GM20000 (cell line): ENCODE measurements at regions not wholly inside any gene's neighbourhood (a gene's known extent, or its start where the extent isn't known, plus 50 kb on each side); places are given as distances from the start of the nearest gene placed in this dataset.

Experiments
- DNase-seq: peaks from one replicate; pipeline ENCODE4 v3.0.0; 2012; ENCODE audit warnings: low spot score
- CTCF ChIP-seq: IDR thresholded peaks from 2 replicates; pipeline ENCODE4 v1.5.1; 2012; ENCODE audit warnings: mild to moderate bottlenecking, control low read depth; ENCODE audit errors: extremely low read depth, missing control alignments

GRCh38 chr7:1311406-1312135, 78.9 kb downstream of the UNCX start:
- DNase-seq: no peak
- no peak for TF ChIP-seq CTCF

GRCh38 chr7:1312136-1313070, 79.7 kb downstream of the UNCX start:
- no peak for DNase-seq
- no peak for TF ChIP-seq CTCF

GRCh38 chr7:1313613-1314012, 80.9 kb downstream of the UNCX start:
- TF ChIP-seq CTCF: no peak
- DNase-seq: no peak

GRCh38 chr7:1314021-1314907, 81.6 kb downstream of the UNCX start:
- TF ChIP-seq CTCF: no peak
- DNase-seq: no peak

- no peak for DNase-seq
- no peak for TF ChIP-seq CTCF
Observed at GRCh38 chr7:1314908-1315450, 82.3 kb downstream of the UNCX start.

- no peak for TF ChIP-seq CTCF
- DNase-seq: no peak
Observed at GRCh38 chr7:1316086-1316485, 83.4 kb downstream of the UNCX start.
